Uterus (tissue), 2 donors: ENCODE measurements at regions not wholly inside any gene's neighbourhood (a gene's known extent, or its start where the extent isn't known, plus 50 kb on each side); places are given as distances from the start of the nearest gene placed in this dataset.

Experiments used
- POLR2A ChIP-seq, 2 donors: fragments of 450-650 bp; IDR thresholded peaks; one replicate each; pipeline ENCODE4 v1.6.1; 2016; ENCODE audit warnings: antibody characterized with exemption in 2 of 2, mild to moderate bottlenecking in 1 of 2, moderate library complexity in 1 of 2
- TF ChIP-seq, protein P1 (sequence below), 4 experiments: fragments of 200-600 bp in 2 of 4; fragments of 450-650 bp in 2 of 4; sonication (generic) in 2 of 4; IDR thresholded peaks; one replicate each; pipeline ENCODE4 v1.5.1; 2016 to 2019; ENCODE audit warnings: antibody characterized with exemption in 4 of 4, mild to moderate bottlenecking in 2 of 4, moderate library complexity in 1 of 4

DNA sequence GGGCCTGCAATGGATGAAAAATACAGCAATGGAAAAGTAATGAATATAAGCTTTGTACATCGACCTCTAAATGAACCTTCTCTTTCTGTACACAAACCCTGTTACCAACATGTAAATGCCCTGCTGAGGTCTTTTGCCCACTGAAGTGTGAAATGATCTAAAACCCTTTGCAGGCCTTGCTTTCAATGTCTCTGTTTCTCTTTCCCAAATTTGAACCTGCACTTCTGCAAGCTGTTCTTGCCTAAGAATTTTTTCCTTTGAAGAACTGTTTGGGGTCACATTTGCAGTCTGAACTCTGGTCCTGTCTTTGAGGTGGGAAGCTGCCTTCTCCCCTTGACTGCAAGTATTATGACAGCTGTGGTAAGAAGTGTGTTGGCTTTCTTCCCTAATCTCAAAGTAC, 1237.1 kb downstream of the FAM181B start:
- TF ChIP-seq, protein P1, sequence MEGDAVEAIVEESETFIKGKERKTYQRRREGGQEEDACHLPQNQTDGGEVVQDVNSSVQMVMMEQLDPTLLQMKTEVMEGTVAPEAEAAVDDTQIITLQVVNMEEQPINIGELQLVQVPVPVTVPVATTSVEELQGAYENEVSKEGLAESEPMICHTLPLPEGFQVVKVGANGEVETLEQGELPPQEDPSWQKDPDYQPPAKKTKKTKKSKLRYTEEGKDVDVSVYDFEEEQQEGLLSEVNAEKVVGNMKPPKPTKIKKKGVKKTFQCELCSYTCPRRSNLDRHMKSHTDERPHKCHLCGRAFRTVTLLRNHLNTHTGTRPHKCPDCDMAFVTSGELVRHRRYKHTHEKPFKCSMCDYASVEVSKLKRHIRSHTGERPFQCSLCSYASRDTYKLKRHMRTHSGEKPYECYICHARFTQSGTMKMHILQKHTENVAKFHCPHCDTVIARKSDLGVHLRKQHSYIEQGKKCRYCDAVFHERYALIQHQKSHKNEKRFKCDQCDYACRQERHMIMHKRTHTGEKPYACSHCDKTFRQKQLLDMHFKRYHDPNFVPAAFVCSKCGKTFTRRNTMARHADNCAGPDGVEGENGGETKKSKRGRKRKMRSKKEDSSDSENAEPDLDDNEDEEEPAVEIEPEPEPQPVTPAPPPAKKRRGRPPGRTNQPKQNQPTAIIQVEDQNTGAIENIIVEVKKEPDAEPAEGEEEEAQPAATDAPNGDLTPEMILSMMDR (IDR thresholded peaks at IDR 0.05), result no peak
- TF ChIP-seq POLR2A (IDR thresholded peaks at IDR 0.05), result no peak
